Psoas muscle (tissue), 7 donors: ENCODE measurements at regions not wholly inside any gene's neighbourhood (a gene's known extent, or its start where the extent isn't known, plus 50 kb on each side); places are given as distances from the start of the nearest gene placed in this dataset.

Source experiments
- ATAC-seq, 4 donors: fragments of 200-7000 bp; cut with Tn5 transposase; one replicate each; pipeline ENCODE4 v1.9.1; 2020; ENCODE audit warnings: moderate library complexity in 3 of 4, mild to moderate bottlenecking in 2 of 4
- DNase-seq, 2 donors: peaks; one replicate each; pipeline ENCODE4 v3.0.0-alpha.2; 2020
- H3K27ac ChIP-seq: fragments of 200-600 bp; one replicate; pipeline ENCODE4 v1.8.0; 2022
- H3K27me3 ChIP-seq, 3 donors: fragments of 200-600 bp in 1 of 3; one replicate each; pipeline versions ENCODE4 v1.6.1 to v1.8.0; 2013 to 2022; ENCODE audit warnings: low read length in 2 of 3, mild to moderate bottlenecking in 2 of 3, moderate library complexity in 1 of 3; ENCODE audit not compliant: insufficient read depth in 3 of 3
- H3K36me3 ChIP-seq, 2 donors: fragments of 200-600 bp in 1 of 2; one replicate each; pipeline versions ENCODE4 v1.6.1 to v1.8.0; 2013 to 2022; ENCODE audit warnings: low read depth in 1 of 2, mild to moderate bottlenecking in 1 of 2, moderate library complexity in 1 of 2; ENCODE audit not compliant: insufficient read depth in 1 of 2
- H3K4me1 ChIP-seq: fragments of 200-600 bp; one replicate; pipeline ENCODE4 v1.8.0; 2022
- H3K4me3 ChIP-seq: fragments of 200-600 bp; one replicate; pipeline ENCODE4 v1.8.0; 2022; ENCODE audit warnings: mild to moderate bottlenecking
- H3K9me3 ChIP-seq: fragments of 200-600 bp; one replicate; pipeline ENCODE4 v1.8.0; 2022
- CTCF ChIP-seq: fragments of 200-600 bp; IDR thresholded peaks from one replicate; pipeline ENCODE4 v1.8.0; 2022; ENCODE audit warnings: antibody characterized with exemption
- WGBS, 3 donors: extraction: QIAGEN DNeasy Blood & Tissue Kit; methylation state at CpG; one replicate each; pipeline versions ENCODE4 v1.1.6 to v1.1.7; 2013; 5-methylcytosine and 5-hydroxymethylcytosine counted together
- intact Hi-C, 2 donors: fragments of 100-400 bp; cut with DNase I; formaldehyde crosslinking; loops; one replicate each; pipeline versions ENCODE4 v1.11.0 to v1.14.2; 2022
- donor health status: healthy with polysubstance abuse.
- donor health status: DM: no; HTN: no; CAD: no; lungs with moderate emphysema.
- donor health status: Bipolar disorder and iron deficiency.
- donor health status: healthy.
- donor health status: DM: yes; HTN: yes; CAD: no.
- donor health status: DM: no; HTN: no; CAD: no.
- donor health status: DM: yes; HTN: yes; CAD: no.

- Histone ChIP-seq H3K4me3 (no peak overlapping the region), H3K27me3 (no peaks in the 10 kb centered on the region), H3K27ac (no peak overlapping the region), H3K36me3 (no peaks in the 10 kb centered on the region), H3K4me1 (no peaks in the 10 kb centered on the region), H3K9me3 (no peaks in the 10 kb centered on the region)
- DNase-seq (no peak), ATAC-seq (peak in 1 of 4 donors; percentile 23)
- no peak for TF ChIP-seq CTCF
- intact Hi-C loops: no loop called here
- WGBS, 3 donors: 57 to 79% (median 60%) methylated on average over 4 of the region's 4 CpGs
Measured at GRCh38 chr6:22399693-22400092, 102.9 kb upstream of the PRL start.

- DNase-seq: no peak
- TF ChIP-seq CTCF: no peak
- Histone ChIP-seq H3K27me3 (no peaks in the 10 kb centered on the region), H3K4me1 (no peaks in the 10 kb centered on the region), H3K9me3 (no peaks in the 10 kb centered on the region), H3K36me3 (no peaks in the 10 kb centered on the region), H3K4me3 (no peak overlapping the region), H3K27ac (no peak overlapping the region)
- ATAC-seq: no peak
- WGBS, 3 donors: 84 to 93% (median 93%) methylated on average over 1 of the region's 1 CpG
- intact Hi-C loops: no loop called here
Measured at GRCh38 chr6:22401206-22401605, 104.4 kb upstream of the PRL start.

GRCh38 chr6:22401932-22402331, 105.1 kb upstream of the PRL start:
- TF ChIP-seq CTCF: no peak
- WGBS, 3 donors: 93 to 95% (median 95%) methylated on average over 2 of the region's 2 CpGs
- Histone ChIP-seq H3K9me3 (no peaks in the 10 kb centered on the region), H3K4me1 (no peaks in the 10 kb centered on the region), H3K4me3 (no peak overlapping the region), H3K36me3 (no peaks in the 10 kb centered on the region), H3K27me3 (no peaks in the 10 kb centered on the region), H3K27ac (no peak overlapping the region)
- no peak for ATAC-seq
- DNase-seq: no peak
- intact Hi-C loops: no loop called here

- Histone ChIP-seq H3K36me3 (no peaks in the 10 kb centered on the region), H3K27me3 (no peaks in the 10 kb centered on the region), H3K9me3 (no peaks in the 10 kb centered on the region), H3K27ac (no peak overlapping the region), H3K4me3 (no peak overlapping the region), H3K4me1 (no peaks in the 10 kb centered on the region)
- no peak for TF ChIP-seq CTCF
- intact Hi-C loops: no loop called here
- WGBS, 3 donors: 99 to 100% (median 100%) methylated on average over 1 of the region's 1 CpG
- DNase-seq (no peak), ATAC-seq (no peak)
Measured at GRCh38 chr6:22409486-22409885, 112.7 kb upstream of the PRL start.

GRCh38 chr6:22411376-22412105, 114.7 kb upstream of the PRL start:
- ATAC-seq (peak in 3 of 4 donors; percentile 44 to 70 (median 61)), DNase-seq (no peak)
- Histone ChIP-seq H3K27ac (no peak overlapping the region), H3K27me3 (no peaks in the 10 kb centered on the region), H3K4me3 (no peak overlapping the region), H3K36me3 (no peaks in the 10 kb centered on the region), H3K4me1 (no peaks in the 10 kb centered on the region), H3K9me3 (no peaks in the 10 kb centered on the region)
- 93 to 95% (median 93%) methylated on average over 3 of the region's 3 CpGs for WGBS, 3 donors
- no peak for TF ChIP-seq CTCF
- intact Hi-C loops: no loop called here
